Activated CD4-positive, alpha-beta memory T cell treated with anti-CD3 and anti-CD28 coated beads for 36 hours (primary cell): ENCODE measurements at regions not wholly inside any gene's neighbourhood (a gene's known extent, or its start where the extent isn't known, plus 50 kb on each side); places are given as distances from the start of the nearest gene placed in this dataset.

ENCODE experiments used
- CTCF ChIA-PET: fragments of 350-600 bp; sonication (Branson Sonifier 250); formaldehyde crosslinking; loops from one replicate; lab custom pipeline; 2021; ENCODE audit warnings: antibody characterized with exemption, inconsistent platforms; lab: Charles Lee
- POLR2A ChIA-PET: fragments of 350-600 bp; sonication (Branson Sonifier 250); formaldehyde crosslinking; loops from one replicate; lab custom pipeline; 2021; ENCODE audit warnings: antibody characterized with exemption; lab: Charles Lee
- DNase-seq: peaks from one replicate; pipeline ENCODE4 v3.0.0-alpha.2; 2020
- H3K27ac Mint-ChIP-seq: one replicate; pipeline ENCODE4 v1.8.0; 2021; ENCODE audit warnings: mixed read lengths
- H3K27me3 Mint-ChIP-seq: one replicate; pipeline ENCODE4 v1.8.0; 2021; ENCODE audit warnings: mixed read lengths
- H3K36me3 Mint-ChIP-seq: one replicate; pipeline ENCODE4 v1.8.0; 2021; ENCODE audit warnings: mixed read lengths
- H3K4me1 Mint-ChIP-seq: one replicate; pipeline ENCODE4 v1.8.0; 2021; ENCODE audit warnings: low read depth, mixed read lengths
- H3K4me3 Mint-ChIP-seq: one replicate; pipeline ENCODE4 v1.8.0; 2021; ENCODE audit warnings: mild to moderate bottlenecking, mixed read lengths
- H3K9me3 Mint-ChIP-seq: one replicate; pipeline ENCODE4 v1.8.0; 2021; ENCODE audit warnings: mixed read lengths
- intact Hi-C: fragments of 100-400 bp; cut with micrococcal nuclease; formaldehyde crosslinking; loops from one replicate; pipeline ENCODE4 v1.15.1; 2023

DNA sequence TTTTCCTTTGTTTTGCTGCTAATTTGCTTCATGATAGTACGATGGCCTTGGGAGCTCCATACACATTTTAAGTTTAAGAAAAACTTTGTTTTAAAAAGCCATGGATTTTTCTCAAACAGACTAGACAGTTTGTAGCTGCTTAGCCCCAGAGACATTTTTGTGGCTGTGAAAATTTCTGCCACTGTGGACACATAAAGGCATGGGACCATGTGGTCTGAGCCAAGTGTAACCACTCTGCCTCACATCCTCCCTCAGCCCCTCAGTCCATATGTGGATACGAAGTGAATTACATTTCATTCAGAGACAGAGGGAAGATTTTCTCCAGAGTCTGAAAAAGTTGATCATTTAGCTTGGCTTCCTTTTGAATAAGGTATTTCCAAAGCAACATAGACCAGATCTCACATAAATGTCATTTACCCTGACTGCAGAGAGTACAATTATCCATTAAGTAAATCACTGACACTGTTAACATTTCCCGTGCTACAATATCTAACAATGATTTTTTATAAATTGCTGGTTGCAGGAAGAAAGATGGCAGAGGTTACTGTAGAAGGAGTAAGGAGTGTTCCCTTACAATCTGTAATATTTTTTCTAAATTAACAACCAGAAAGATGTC, 87.4 kb downstream of the GJA1 start:
- intact Hi-C loops: no loop called here
- POLR2A ChIA-PET: no interaction called here
- Mint-ChIP-seq H3K4me1 (no peaks in the 10 kb centered on the region), H3K27ac (no peak overlapping the region), H3K9me3 (no peaks in the 10 kb centered on the region), H3K4me3 (no peak overlapping the region), H3K27me3 (no peaks in the 10 kb centered on the region), H3K36me3 (no peaks in the 10 kb centered on the region)
- CTCF ChIA-PET: no interaction called here
- DNase-seq: no peak

DNA sequence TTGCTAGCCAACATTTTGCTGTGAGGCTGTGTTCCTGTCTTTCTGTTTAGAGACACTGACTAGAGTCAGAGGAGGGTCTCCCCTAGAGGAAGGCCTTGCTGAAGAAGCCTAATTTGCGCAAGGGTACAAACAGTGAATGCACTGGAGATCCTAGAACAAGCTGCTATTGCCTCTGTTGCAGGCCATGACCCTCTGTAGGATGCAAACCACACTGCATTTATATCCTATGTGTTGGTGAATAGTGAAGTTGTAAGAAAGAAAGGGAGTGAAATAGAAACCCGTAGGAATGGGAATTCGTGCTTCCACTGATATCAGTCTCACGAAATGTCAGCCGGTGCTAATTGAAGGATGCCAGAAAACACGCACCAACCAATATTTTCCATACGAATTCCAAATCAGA, 88.2 kb downstream of the GJA1 start:
- H3K27me3 Mint-ChIP-seq: no peaks in the 10 kb centered on the region
- intact Hi-C loops: no loop called here
- no peaks in the 10 kb centered on the region for H3K9me3 Mint-ChIP-seq
- ChIA-PET POLR2A (no interaction called here), CTCF (no interaction called here)
- H3K4me3 Mint-ChIP-seq: no peak overlapping the region
- H3K36me3 Mint-ChIP-seq: no peaks in the 10 kb centered on the region
- H3K27ac Mint-ChIP-seq: no peak overlapping the region
- H3K4me1 Mint-ChIP-seq: no peaks in the 10 kb centered on the region
- no peak for DNase-seq

DNA sequence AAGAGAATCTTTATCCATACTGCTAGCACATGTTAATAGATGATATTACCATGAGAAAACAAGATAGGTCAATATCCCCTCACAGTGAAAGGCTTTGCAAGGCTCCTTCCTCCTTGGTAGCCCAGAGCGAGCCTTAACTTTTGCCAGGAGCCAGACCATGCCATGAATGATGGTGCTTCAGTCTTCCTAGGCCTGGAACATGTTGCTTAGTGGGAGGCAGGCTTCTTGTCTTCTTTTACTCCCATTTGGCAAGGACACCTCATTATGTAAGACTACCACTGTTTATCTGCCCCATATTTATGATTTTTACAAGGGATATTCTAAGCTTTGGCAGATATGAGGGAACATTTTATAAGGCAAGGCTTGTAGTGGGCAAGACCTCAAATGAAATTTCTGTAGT, 90.8 kb downstream of the GJA1 start:
- CTCF ChIA-PET: no interaction called here
- H3K4me3 Mint-ChIP-seq: no peak overlapping the region
- no peak overlapping the region for H3K27ac Mint-ChIP-seq
- H3K4me1 Mint-ChIP-seq: no peaks in the 10 kb centered on the region
- intact Hi-C loops: no loop called here
- H3K9me3 Mint-ChIP-seq: no peaks in the 10 kb centered on the region
- DNase-seq: no peak
- no peaks in the 10 kb centered on the region for H3K36me3 Mint-ChIP-seq
- H3K27me3 Mint-ChIP-seq: no peaks in the 10 kb centered on the region
- POLR2A ChIA-PET: no interaction called here

DNA sequence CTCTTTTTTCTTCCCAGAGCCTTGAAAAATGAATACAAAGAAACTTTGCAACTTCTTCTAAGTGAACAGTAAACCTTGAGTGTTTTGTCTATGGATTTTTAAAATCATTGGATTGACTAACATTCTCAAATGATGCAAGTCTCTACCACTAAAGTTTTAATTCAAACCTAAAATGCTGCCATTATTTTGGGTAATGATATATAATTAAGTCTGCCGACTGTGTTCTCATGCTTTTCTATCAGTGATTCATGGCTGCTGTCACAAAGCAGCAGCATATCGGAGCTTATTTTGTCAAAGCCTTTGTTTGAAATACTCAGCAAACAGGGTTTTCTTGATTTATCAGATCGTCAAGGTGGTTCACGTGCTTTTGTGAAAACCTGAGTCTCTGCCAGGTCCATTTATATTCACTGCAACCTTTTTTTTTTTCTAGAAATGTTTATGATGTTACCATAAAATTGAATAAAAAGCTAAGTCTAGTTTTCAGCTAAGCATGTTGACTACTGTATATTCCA, 96.3 kb downstream of the GJA1 start:
- intact Hi-C loops: no loop called here
- Mint-ChIP-seq H3K9me3 (no peaks in the 10 kb centered on the region), H3K4me3 (no peak overlapping the region), H3K4me1 (no peaks in the 10 kb centered on the region), H3K27me3 (no peaks in the 10 kb centered on the region), H3K27ac (no peak overlapping the region), H3K36me3 (no peaks in the 10 kb centered on the region)
- DNase-seq: no peak
- CTCF ChIA-PET: no interaction called here
- POLR2A ChIA-PET: no interaction called here

DNA sequence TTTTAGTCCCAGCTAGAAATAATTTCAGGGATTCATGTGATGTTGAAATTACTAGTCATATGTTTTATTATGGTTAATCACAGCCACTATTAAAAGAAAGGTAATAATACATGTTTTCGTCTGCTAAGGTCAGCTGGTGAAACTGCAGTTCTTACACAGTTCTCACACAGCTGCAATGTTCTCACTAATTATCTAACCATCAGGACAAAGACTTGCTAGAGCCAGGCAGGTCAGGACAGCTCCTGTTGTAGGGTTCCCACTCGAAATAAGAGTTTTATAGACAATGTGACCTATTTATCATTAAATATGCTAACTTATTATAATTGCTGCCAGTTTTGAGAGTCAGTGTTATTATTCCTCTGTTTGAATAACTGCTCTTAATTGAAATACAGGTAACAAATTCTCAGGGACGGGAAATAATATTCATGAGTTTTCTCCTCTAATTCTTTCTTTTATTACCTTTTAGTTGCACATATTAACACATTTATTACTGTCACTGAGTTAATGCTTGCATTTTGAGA, 97.9 kb downstream of the GJA1 start:
- Mint-ChIP-seq H3K4me1 (no peaks in the 10 kb centered on the region), H3K27me3 (no peaks in the 10 kb centered on the region), H3K4me3 (no peak overlapping the region), H3K9me3 (no peaks in the 10 kb centered on the region), H3K36me3 (no peaks in the 10 kb centered on the region), H3K27ac (no peak overlapping the region)
- DNase-seq: no peak
- CTCF ChIA-PET: no interaction called here
- intact Hi-C loops: no loop called here
- POLR2A ChIA-PET: interaction anchor here (0.6 kb wide), 1 partner anchor 17 kb away, joined by 4 read pairs; no protein-coding TSS in a partner anchor

DNA sequence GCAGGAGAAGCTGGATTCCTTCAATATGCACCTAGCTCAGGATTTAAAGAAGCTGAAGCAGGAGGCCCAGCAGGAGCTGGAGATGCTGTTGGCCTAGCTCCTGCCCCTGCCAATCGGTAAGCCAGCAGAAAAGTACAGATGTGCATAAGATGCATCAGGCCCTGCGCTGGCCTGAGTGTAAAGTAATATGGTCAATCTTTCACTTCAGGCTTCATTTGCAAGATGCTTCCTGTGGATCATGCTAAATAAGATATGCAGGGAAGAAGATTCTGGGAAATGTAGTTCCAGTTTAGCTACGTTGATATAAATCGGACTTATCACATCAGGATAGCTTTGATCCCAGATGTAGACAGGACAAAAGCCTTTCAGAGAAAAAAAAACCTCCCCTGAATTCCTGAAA, 100.3 kb downstream of the GJA1 start:
- H3K4me1 Mint-ChIP-seq: no peaks in the 10 kb centered on the region
- H3K27ac Mint-ChIP-seq: no peak overlapping the region
- POLR2A ChIA-PET: no interaction called here
- H3K9me3 Mint-ChIP-seq: no peaks in the 10 kb centered on the region
- H3K36me3 Mint-ChIP-seq: no peaks in the 10 kb centered on the region
- intact Hi-C loops: no loop called here
- DNase-seq: no peak
- CTCF ChIA-PET: no interaction called here
- H3K27me3 Mint-ChIP-seq: no peaks in the 10 kb centered on the region
- no peak overlapping the region for H3K4me3 Mint-ChIP-seq

DNA sequence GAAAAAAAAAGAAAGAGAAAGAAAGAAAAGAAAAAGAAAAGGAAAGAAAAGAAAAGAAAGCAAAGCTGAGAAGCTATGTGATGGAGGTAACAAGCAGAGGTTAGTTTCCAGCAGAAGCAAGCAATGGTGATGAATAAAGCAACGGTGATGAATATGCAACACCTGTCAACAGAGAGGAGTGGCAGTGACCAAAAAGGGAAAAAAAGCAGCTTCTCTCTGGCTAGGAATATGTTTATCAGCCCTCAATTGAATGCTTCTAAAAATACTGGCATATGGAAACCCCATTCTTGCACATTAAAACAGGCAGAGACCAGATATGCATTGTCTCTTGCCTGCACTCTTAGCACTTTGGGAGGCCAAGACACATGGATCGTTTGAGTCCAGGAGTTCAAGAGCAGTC, 100.9 kb downstream of the GJA1 start:
- ChIA-PET POLR2A (no interaction called here), CTCF (no interaction called here)
- H3K27ac Mint-ChIP-seq: no peak overlapping the region
- no peak overlapping the region for H3K4me3 Mint-ChIP-seq
- no peaks in the 10 kb centered on the region for H3K9me3 Mint-ChIP-seq
- H3K27me3 Mint-ChIP-seq: no peaks in the 10 kb centered on the region
- no peak for DNase-seq
- intact Hi-C loops: no loop called here
- no peaks in the 10 kb centered on the region for H3K4me1 Mint-ChIP-seq
- H3K36me3 Mint-ChIP-seq: no peaks in the 10 kb centered on the region

DNA sequence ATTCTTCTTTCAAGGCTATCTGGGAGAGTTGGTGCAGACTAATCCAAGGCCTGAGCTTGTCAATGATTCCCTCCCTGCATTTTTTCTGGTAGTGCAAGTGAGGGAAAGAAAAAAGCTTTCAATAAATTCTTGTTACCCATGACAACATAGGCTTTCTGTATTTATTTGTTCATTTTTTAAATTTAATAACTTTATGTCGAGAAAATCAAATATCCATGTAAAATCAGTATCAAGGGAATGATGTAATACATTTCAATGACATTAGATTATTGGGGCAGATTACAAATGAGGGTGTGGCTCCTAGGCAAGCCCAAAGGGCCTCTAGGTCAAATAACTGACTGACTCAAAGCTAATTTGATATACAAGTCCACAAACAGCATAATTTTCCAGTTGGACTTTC, 104.0 kb downstream of the GJA1 start:
- ChIA-PET POLR2A (no interaction called here), CTCF (no interaction called here)
- Mint-ChIP-seq H3K4me1 (no peaks in the 10 kb centered on the region), H3K36me3 (no peaks in the 10 kb centered on the region), H3K4me3 (no peak overlapping the region), H3K27ac (no peak overlapping the region), H3K9me3 (no peaks in the 10 kb centered on the region), H3K27me3 (no peaks in the 10 kb centered on the region)
- DNase-seq: no peak
- intact Hi-C loops: no loop called here

DNA sequence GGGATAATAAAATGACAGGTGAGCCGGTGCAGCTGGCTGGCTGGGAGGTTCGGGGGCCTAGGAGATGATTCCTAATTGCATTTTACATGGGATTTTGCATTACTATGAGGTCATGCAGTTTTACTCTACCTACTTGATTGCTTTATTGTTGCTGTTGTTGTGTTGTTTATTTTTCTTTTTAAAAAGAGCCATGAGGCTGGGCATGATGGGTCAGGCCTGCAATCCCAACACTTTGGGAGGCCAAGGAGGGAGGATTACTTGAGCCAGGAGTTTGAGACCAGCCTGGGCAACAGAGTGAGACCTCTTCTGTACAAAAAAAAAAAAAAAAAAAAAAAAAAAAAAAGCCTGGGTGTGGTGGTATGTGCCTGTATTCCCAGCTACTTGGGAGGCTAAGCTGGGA, 104.8 kb downstream of the GJA1 start:
- no peaks in the 10 kb centered on the region for H3K27me3 Mint-ChIP-seq
- no peak overlapping the region for H3K4me3 Mint-ChIP-seq
- ChIA-PET CTCF (no interaction called here), POLR2A (no interaction called here)
- intact Hi-C loops: no loop called here
- no peaks in the 10 kb centered on the region for H3K4me1 Mint-ChIP-seq
- DNase-seq: no peak
- no peaks in the 10 kb centered on the region for H3K36me3 Mint-ChIP-seq
- H3K9me3 Mint-ChIP-seq: no peaks in the 10 kb centered on the region
- H3K27ac Mint-ChIP-seq: no peak overlapping the region

DNA sequence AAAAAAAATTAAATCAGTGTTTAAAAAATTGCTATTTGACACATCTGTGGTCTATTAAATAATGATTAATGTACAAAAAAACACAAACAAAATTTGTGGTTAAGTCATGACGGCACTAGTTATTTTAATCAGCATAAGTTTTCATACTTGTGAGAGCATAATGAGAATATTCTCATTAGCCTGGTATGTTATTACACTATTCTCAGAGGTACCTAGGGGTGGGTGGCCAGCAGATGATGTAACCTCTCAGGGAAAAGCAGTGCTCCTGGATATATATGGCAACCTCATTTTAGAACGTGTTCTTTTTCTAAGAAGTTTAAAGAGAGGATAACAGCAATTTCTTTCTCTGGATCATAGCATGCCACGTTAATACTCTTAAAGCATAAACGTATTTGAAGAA, 109.2 kb downstream of the GJA1 start:
- no peaks in the 10 kb centered on the region for H3K9me3 Mint-ChIP-seq
- H3K27me3 Mint-ChIP-seq: no peaks in the 10 kb centered on the region
- H3K4me1 Mint-ChIP-seq: no peaks in the 10 kb centered on the region
- POLR2A ChIA-PET: no interaction called here
- no peak for DNase-seq
- H3K36me3 Mint-ChIP-seq: no peaks in the 10 kb centered on the region
- H3K4me3 Mint-ChIP-seq: no peak overlapping the region
- no peak overlapping the region for H3K27ac Mint-ChIP-seq
- CTCF ChIA-PET: no interaction called here
- intact Hi-C loops: no loop called here

DNA sequence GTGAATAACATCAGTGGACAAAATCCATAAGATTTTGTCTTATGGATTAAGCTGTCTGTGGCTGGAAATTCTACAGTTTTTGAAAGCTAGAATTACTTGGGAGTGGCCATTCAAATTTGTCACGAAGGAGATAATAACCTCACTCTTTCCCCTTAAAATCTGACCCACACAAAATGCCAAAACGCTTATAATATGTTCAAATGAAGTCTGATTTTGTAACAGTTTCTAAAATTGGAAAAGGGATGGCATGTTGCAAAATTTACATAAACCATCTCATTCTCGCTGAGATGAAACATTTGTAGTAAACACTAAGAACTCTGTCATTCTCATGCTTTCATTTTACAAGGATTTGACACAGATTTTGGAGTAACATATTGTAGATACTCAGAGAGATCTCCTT, 112.7 kb downstream of the GJA1 start:
- CTCF ChIA-PET: no interaction called here
- POLR2A ChIA-PET: no interaction called here
- intact Hi-C loops: no loop called here

DNA sequence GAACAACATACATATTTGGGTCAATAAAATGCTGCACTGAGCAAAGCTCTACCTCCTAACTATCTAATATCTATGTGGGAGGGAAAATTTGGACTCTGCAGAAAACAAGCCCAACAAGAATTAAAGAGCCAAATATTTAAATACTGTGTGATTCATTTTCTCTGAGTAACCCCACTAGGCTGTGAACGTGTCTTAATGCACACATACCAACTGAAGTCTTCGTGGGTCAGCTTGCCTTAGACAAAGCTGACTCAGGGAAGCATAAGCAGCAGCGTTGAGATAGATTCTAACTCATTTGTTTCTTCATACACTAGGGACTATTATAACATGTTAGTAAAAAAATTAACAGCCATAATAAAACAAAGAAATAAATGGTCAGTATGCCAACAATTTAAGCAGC, 114.3 kb downstream of the GJA1 start:
- H3K4me1 Mint-ChIP-seq: no peaks in the 10 kb centered on the region
- no peaks in the 10 kb centered on the region for H3K36me3 Mint-ChIP-seq
- ChIA-PET POLR2A (no interaction called here), CTCF (no interaction called here)
- no peak overlapping the region for H3K4me3 Mint-ChIP-seq
- intact Hi-C loops: no loop called here
- no peak overlapping the region for H3K27ac Mint-ChIP-seq
- no peaks in the 10 kb centered on the region for H3K27me3 Mint-ChIP-seq
- DNase-seq: no peak
- H3K9me3 Mint-ChIP-seq: no peaks in the 10 kb centered on the region

More for the DNA sequence above, 112.7 kb downstream of the GJA1 start:
- Mint-ChIP-seq H3K4me1 (no peaks in the 10 kb centered on the region), H3K9me3 (no peaks in the 10 kb centered on the region), H3K4me3 (no peak overlapping the region), H3K27me3 (no peaks in the 10 kb centered on the region), H3K36me3 (no peaks in the 10 kb centered on the region), H3K27ac (no peak overlapping the region)
- no peak for DNase-seq

DNA sequence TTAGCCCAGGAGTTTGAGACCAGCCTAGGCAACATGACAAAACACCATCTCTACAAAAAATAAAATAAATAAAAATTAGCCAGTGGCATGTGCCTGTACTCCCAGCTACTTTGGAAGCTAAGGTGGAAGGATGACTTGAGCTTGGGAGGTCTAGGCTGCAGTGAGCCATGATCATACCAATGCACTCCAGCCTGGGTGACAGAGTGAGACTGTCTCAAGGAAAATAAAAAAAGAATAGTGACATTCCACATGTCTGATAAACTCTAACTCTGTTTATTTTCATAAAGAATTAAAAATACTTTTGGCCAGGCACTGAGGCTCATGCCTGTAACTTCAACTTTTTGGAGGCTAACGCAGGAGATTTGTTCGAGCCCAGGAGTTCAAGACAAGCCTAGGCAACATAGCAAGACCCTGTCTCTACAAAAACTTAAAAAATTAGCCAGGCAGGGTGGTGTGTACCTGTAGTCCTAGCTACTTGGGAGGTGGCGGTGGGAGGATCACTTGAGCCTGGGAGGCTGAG, 115.1 kb downstream of the GJA1 start:
- POLR2A ChIA-PET: no interaction called here
- H3K9me3 Mint-ChIP-seq: no peaks in the 10 kb centered on the region
- no peaks in the 10 kb centered on the region for H3K27me3 Mint-ChIP-seq
- intact Hi-C loops: no loop called here
- no peaks in the 10 kb centered on the region for H3K36me3 Mint-ChIP-seq
- no peak overlapping the region for H3K4me3 Mint-ChIP-seq
- CTCF ChIA-PET: no interaction called here
- DNase-seq: no peak
- no peak overlapping the region for H3K27ac Mint-ChIP-seq
- no peaks in the 10 kb centered on the region for H3K4me1 Mint-ChIP-seq
